GM23338 (cell line): ENCODE measurements at regions not wholly inside any gene's neighbourhood (a gene's known extent, or its start where the extent isn't known, plus 50 kb on each side); places are given as distances from the start of the nearest gene placed in this dataset.

ENCODE experiments used
- ATAC-seq: fragments of 200-7000 bp; cut with Tn5 transposase; 3 replicates; pipeline ENCODE4 v1.9.1; 2020
- DNase-seq: peaks from one replicate; pipeline ENCODE4 v3.0.0-alpha.2; 2015; ENCODE audit warnings: low spot score
- H2AFZ ChIP-seq: fragments of 200-600 bp; sonication (generic); 2 replicates; pipeline ENCODE4 v1.8.0; 2016; ENCODE audit warnings: antibody characterized with exemption, mild to moderate bottlenecking, moderate library complexity
- H3F3A ChIP-seq: fragments of 200-600 bp; sonication (generic); replicated peaks from 2 replicates; pipeline ENCODE4 v1.8.0; 2017; ENCODE audit warnings: antibody characterized with exemption, mixed run types, low read depth
- H3K27ac ChIP-seq: fragments of 200-600 bp; sonication (generic); 2 replicates; pipeline ENCODE4 v1.6.1; 2016; ENCODE audit warnings: low read depth
- H3K27me3 ChIP-seq: fragments of 200-600 bp; sonication (generic); 2 replicates; pipeline ENCODE4 v1.8.0; 2016; ENCODE audit warnings: mild to moderate bottlenecking, mixed run types, moderate library complexity; ENCODE audit not compliant: insufficient read depth
- H3K36me3 ChIP-seq: fragments of 200-600 bp; sonication (generic); 2 replicates; pipeline ENCODE4 v1.8.0; 2016; ENCODE audit warnings: mild to moderate bottlenecking; ENCODE audit not compliant: insufficient read depth
- H3K4me1 ChIP-seq: fragments of 200-600 bp; sonication (generic); 2 replicates; pipeline ENCODE4 v1.8.0; 2016; ENCODE audit warnings: mild to moderate bottlenecking, moderate library complexity; ENCODE audit not compliant: insufficient read depth
- H3K4me2 ChIP-seq: fragments of 200-600 bp; sonication (generic); 2 replicates; pipeline ENCODE4 v1.7.1; 2017; ENCODE audit warnings: mixed run types
- H3K4me3 ChIP-seq: fragments of 200-600 bp; sonication (generic); 2 replicates; pipeline ENCODE4 v1.6.1; 2016; ENCODE audit warnings: mixed run types
- H3K79me2 ChIP-seq: fragments of 200-600 bp; sonication (generic); replicated peaks from 2 replicates; pipeline ENCODE4 v1.8.0; 2017; ENCODE audit warnings: mild to moderate bottlenecking; ENCODE audit not compliant: insufficient read depth
- H3K9me2 ChIP-seq: fragments of 200-600 bp; sonication (generic); 2 replicates; pipeline ENCODE4 v1.8.0; 2017; ENCODE audit not compliant: insufficient read depth
- H4K20me1 ChIP-seq: fragments of 200-600 bp; sonication (generic); replicated peaks from 2 replicates; pipeline ENCODE4 v1.8.0; 2017; ENCODE audit warnings: mild to moderate bottlenecking; ENCODE audit not compliant: insufficient read depth
- H3K27ac Mint-ChIP-seq: 2 replicates; pipeline ENCODE4 v1.8.0; 2020; ENCODE audit warnings: inconsistent platforms, mild to moderate bottlenecking, moderate library complexity, mixed read lengths
- H3K27me3 Mint-ChIP-seq: 3 replicates; pipeline ENCODE4 v1.8.0; 2022; ENCODE audit warnings: low read depth, mild to moderate bottlenecking, moderate library complexity, mixed read lengths, inconsistent platforms; ENCODE audit not compliant: insufficient read depth, poor library complexity
- H3K36me3 Mint-ChIP-seq: 3 replicates; pipeline ENCODE4 v1.8.0; 2021; ENCODE audit warnings: low read depth, mild to moderate bottlenecking, inconsistent platforms, moderate library complexity, mixed read lengths
- H3K4me1 Mint-ChIP-seq: 3 replicates; pipeline ENCODE4 v1.8.0; 2020; ENCODE audit warnings: mild to moderate bottlenecking, inconsistent platforms, mixed read lengths
- H3K4me3 Mint-ChIP-seq: 3 replicates; pipeline ENCODE4 v1.8.0; 2021; ENCODE audit warnings: moderate library complexity, mild to moderate bottlenecking, inconsistent platforms, mixed read lengths
- H3K9me3 Mint-ChIP-seq: 3 replicates; pipeline ENCODE4 v1.8.0; 2020; ENCODE audit warnings: moderate library complexity, mild to moderate bottlenecking, inconsistent platforms, mixed read lengths
- CREB1 ChIP-seq: fragments of 250-450 bp; sonication (Bioruptor Pico); IDR thresholded peaks from 2 replicates; pipeline ENCODE4 v1.5.0; 2020; ENCODE audit warnings: low read depth, mild to moderate bottlenecking, moderate library complexity
- CTCF ChIP-seq, 2 experiments: fragments of 200-600 bp in 1 of 2; sonication (generic) in 1 of 2; conservative IDR thresholded peaks; 2 replicates each; pipeline versions ENCODE4 v1.5.1 to v1.6.1; 2016 to 2017; ENCODE audit warnings: antibody characterized with exemption in 2 of 2, low read depth in 2 of 2, mild to moderate bottlenecking in 2 of 2, moderate library complexity in 1 of 2
- ETS1 ChIP-seq: IDR thresholded peaks from 2 replicates; pipeline ENCODE4 v1.6.1; 2016; ENCODE audit warnings: antibody characterized with exemption
- EZH2 ChIP-seq: fragments of 200-600 bp; sonication (generic); IDR thresholded peaks from one replicate; pipeline ENCODE4 v1.8.0; 2017; ENCODE audit warnings: antibody characterized with exemption, mild to moderate bottlenecking, low read depth; ENCODE audit not compliant: unreplicated experiment
- NANOG ChIP-seq: IDR thresholded peaks from 2 replicates; pipeline ENCODE4 v1.6.1; 2016; ENCODE audit warnings: antibody characterized with exemption, borderline replicate concordance
- POLR2AphosphoS5 ChIP-seq: IDR thresholded peaks from 2 replicates; pipeline ENCODE4 v1.6.1; 2016; ENCODE audit warnings: antibody characterized with exemption, low read depth
- REST ChIP-seq: IDR thresholded peaks from one replicate; pipeline ENCODE4 v1.6.1; 2018; ENCODE audit warnings: antibody characterized with exemption; ENCODE audit not compliant: unreplicated experiment
- ZNF114 ChIP-seq: fragments of 250-450 bp; sonication (Bioruptor Pico); IDR thresholded peaks from 2 replicates; pipeline ENCODE4 v1.5.0; 2020; ENCODE audit warnings: mild to moderate bottlenecking, moderate library complexity

- H3K4me3 ChIP-seq = no peak overlapping the region
- H3K27ac ChIP-seq = no peak overlapping the region
- Mint-ChIP-seq H3K27ac (no peak overlapping the region), H3K36me3 (peaks cover 9% of the 10 kb centered on the region), H3K9me3 (peaks cover 7% of the 10 kb centered on the region), H3K27me3 (peaks cover 2% of the 10 kb centered on the region), H3K4me3 (no peak overlapping the region), H3K4me1 (peaks cover 9% of the 10 kb centered on the region)
- DNase-seq (no peak), ATAC-seq (no peak)
- TF ChIP-seq ZNF114 (CRISPR knock-in tag) = no peak
- peaks cover 6% of the 10 kb centered on the region; the same call in 1 of the 2 replicates for H3K4me1 ChIP-seq
- H3K4me2 ChIP-seq = no peak overlapping the region
- no peak overlapping the region for H2AFZ ChIP-seq
- no peaks in the 10 kb centered on the region for H3K36me3 ChIP-seq
- no peaks in the 10 kb centered on the region for H3K9me2 ChIP-seq
- no peaks in the 10 kb centered on the region for H3K27me3 ChIP-seq
- no peaks in the 10 kb centered on the region for H3F3A ChIP-seq
- no peaks in the 10 kb centered on the region for H4K20me1 ChIP-seq
- H3K79me2 ChIP-seq = no peaks in the 10 kb centered on the region
These were observed 311.1 kb upstream of the SLC7A11 start for GRCh38 chr4:138553001-138553845.

- Histone ChIP-seq H3K4me3 (no peak overlapping the region), H3K36me3 (no peaks in the 10 kb centered on the region), H4K20me1 (no peaks in the 10 kb centered on the region), H3K27ac (no peak overlapping the region), H2AFZ (0 out of 2 replicates have a peak overlapping the region, but pooled peaks have one; percentile 18), H3K4me2 (no peak overlapping the region), H3K9me2 (peaks cover 7% of the 10 kb centered on the region; the same call in 1 of the 2 replicates), H3K27me3 (no peaks in the 10 kb centered on the region), H3F3A (no peaks in the 10 kb centered on the region), H3K79me2 (no peaks in the 10 kb centered on the region), H3K4me1 (no peaks in the 10 kb centered on the region)
- Mint-ChIP-seq H3K36me3 (peaks cover 5% of the 10 kb centered on the region; the same call in 2 of the 3 replicates), H3K9me3 (peaks cover 4% of the 10 kb centered on the region), H3K27ac (no peak overlapping the region), H3K27me3 (no peaks in the 10 kb centered on the region), H3K4me1 (no peaks in the 10 kb centered on the region; the same call in 2 of the 3 replicates), H3K4me3 (no peak overlapping the region)
- no peak for ATAC-seq
- DNase-seq = no peak
- TF ChIP-seq ZNF114 (CRISPR knock-in tag) (no peak), EZH2 (no peak), REST (no peak), CREB1 (CRISPR knock-in tag) (no peak), NANOG (no peak), POLR2AphosphoS5 (no peak), CTCF (conservative IDR thresholded peaks at IDR 0.05; ENCODE audit: low read depth in 2 of 2) (no peak), ETS1 (no peak)
These were observed 300.1 kb upstream of the SLC7A11 start for GRCh38 chr4:138542191-138542776.
